ENCODE measurements at regions not wholly inside any gene's neighbourhood (a gene's known extent, or its start where the extent isn't known, plus 50 kb on each side); places are given as distances from the start of the nearest gene placed in this dataset.

DNA sequence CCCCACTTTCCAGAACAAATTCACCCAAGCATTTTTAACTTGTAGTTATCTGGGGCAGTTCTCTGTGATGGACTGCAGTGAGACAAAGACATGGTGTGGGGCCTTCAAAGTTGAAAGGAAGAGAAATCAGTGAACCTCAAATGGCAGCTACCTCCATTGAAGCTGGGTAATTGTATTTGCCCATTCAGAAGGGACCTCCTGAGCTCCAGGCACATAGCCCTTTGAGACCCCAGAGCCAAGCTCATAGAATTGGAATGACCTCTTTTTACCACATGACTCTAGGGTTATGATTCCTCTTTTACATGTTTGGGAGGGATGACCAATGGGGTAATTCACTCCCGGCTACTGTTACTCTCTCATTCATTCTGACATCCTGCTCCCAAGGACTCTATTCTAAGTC is 368.4 kb upstream of the ITGA1 start:
- DNase-seq = no peak

- no peak for DNase-seq
These were observed 360.1 kb upstream of the ITGA1 start for GRCh38 chr5:52427615-52428014.

GRCh38 chr5:52428977-52429489 is 358.7 kb upstream of the ITGA1 start:
- DNase-seq = no peak

- no peak for DNase-seq
These were observed 345.9 kb upstream of the ITGA1 start for GRCh38 chr5:52441768-52442167.

DNA sequence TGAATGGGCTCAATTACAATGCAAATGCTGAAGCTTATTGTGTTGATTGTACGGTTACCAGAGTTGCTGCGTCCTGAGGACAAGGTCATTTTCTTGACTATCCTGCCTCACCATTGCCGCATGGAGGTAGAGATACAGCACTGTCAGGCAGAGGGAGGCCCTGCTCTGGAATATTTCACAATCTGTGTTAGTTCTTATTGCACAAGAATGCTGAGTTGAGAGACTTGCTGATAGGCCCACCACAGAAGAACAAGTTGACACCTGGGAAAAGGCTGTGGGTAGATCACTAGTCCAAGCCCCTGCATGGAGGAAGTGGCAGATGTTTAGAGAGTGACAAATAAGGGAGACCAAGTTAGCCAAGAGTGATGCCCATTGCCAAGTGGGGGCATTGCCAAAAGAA is 344.5 kb upstream of the ITGA1 start:
- no peak for DNase-seq

GRCh38 chr5:52448111-52448510 is 339.6 kb upstream of the ITGA1 start:
- no peak for DNase-seq

- DNase-seq = peak; percentile 29
These were observed 338.2 kb upstream of the ITGA1 start for GRCh38 chr5:52449516-52449915.

DNA sequence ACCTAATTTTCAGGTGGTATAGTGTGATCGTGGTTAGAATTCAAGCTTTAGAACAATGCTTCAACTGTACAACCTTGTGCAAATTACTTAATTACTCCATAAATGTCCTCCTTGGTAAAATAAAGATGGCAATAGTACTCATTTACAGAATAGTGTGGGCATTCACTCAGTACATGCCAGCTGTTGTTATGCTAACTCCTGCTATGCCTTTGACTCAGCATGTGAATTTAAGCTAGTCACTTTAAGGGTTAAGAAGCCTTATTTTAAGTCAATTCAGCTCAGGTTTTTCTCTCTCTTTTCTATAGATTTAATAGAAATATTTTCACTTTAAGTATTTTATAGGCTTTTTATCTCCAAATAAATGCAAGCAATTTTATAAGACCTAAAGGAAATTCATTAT is 335.6 kb upstream of the ITGA1 start:
- peak; percentile 13 for DNase-seq

GRCh38 chr5:52453176-52453575 is 334.5 kb upstream of the ITGA1 start:
- DNase-seq = no peak

GRCh38 chr5:52455920-52456319 is 331.8 kb upstream of the ITGA1 start:
- DNase-seq = no peak

- peak; percentile 29 for DNase-seq
These were observed 329.9 kb upstream of the ITGA1 start for GRCh38 chr5:52457810-52458209.

DNA sequence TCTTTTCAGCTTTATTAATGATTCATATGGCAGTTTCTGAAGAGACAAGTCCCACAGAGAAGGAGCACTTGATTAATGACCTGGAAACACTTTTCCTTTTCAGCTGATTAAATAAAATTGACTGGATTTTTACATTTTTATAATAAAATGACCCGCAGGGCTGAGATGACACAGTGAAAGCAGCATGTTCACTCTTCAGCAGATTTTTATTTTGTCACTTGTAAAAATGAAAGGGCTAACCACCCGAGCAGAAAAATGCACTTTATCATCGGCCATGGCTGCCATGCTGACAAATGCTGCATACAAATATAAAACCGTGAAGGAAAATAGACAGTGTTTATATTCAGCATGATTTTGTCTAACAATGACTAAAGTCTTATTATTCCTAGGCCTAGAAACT is 321.6 kb upstream of the ITGA1 start:
- peak; percentile 29 for DNase-seq

DNA sequence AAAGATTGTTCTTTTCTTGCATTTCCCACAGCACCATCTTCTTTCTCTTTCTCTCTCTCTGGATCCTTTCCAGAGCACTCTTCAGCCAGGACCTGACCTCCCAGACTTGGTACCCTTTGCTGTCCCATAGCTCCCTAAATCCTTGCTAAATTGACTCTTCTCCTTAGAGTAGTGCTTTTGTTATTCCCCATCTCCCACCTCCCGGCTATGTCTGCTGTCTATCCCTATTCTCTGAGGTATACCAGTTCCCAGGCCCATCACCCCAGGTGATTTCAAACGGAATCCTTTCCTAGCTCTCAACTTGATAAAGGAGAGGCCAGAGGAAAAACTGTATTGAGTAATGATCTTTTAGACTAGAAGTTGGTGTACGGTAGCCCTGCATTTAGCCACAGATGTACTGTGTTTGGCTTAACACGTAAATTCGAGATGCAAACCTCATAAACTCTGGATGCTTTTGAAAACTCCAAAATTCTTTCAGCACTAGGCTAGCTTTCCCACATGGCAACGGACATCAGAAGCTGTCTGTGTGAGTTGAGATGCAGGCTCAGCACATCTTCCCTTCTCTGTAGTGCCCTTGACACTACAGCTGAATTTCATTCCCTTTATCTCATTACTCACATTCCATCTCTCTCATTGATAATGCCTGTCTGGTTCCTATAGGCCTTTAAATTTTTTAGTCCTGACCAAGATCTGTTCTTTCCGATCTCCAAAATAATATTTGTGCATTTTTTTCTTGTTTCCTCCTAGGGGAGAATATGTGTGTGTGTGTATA is 320.8 kb upstream of the ITGA1 start:
- no peak for DNase-seq

- DNase-seq = no peak
These were observed 318.7 kb upstream of the ITGA1 start for GRCh38 chr5:52468976-52469375.

GRCh38 chr5:52469420-52469819 is 318.3 kb upstream of the ITGA1 start:
- no peak for DNase-seq

DNA sequence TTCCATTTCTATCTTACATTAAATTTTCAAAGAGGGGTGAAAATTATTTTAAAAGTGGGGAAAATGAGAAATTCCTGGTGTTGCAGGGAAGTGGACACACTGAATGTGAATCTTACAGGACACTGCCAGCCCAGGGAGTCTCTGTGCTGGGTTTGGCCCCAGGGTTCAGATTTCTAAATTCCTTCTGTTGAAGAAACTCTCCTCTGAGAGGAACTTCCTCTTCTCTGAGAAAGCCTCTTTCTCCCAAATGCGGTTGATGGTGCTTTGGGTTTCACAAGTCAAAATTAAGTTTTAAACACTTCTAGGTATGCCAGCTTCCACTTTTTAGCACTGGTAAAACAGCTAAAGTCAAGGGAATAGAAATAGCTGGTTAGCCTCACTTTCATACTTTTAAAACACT is 317.9 kb upstream of the ITGA1 start:
- no peak for DNase-seq

- DNase-seq = no peak
These were observed 311.4 kb upstream of the ITGA1 start for GRCh38 chr5:52476346-52476745.

DNA sequence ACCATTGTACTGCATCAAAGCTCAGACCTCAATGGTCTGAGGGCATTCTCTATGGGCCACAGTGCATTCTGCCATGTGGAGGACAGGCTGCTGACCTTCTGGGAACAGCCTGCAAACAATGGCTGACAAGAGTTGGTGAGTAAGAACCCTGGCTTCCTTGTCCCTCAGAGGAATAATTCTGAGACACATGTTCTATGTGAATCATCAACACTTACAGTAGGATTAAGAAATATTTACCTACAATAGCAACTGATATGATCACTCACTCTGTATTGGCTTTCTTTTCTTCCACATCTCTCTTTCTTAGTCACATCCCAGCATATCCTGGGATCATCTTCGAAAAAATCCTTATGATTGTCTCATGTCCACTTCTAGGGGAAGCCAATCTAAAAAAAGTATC is 306.5 kb upstream of the ITGA1 start:
- DNase-seq = no peak

GRCh38 chr5:52481851-52482250 is 305.9 kb upstream of the ITGA1 start:
- no peak for DNase-seq

DNA sequence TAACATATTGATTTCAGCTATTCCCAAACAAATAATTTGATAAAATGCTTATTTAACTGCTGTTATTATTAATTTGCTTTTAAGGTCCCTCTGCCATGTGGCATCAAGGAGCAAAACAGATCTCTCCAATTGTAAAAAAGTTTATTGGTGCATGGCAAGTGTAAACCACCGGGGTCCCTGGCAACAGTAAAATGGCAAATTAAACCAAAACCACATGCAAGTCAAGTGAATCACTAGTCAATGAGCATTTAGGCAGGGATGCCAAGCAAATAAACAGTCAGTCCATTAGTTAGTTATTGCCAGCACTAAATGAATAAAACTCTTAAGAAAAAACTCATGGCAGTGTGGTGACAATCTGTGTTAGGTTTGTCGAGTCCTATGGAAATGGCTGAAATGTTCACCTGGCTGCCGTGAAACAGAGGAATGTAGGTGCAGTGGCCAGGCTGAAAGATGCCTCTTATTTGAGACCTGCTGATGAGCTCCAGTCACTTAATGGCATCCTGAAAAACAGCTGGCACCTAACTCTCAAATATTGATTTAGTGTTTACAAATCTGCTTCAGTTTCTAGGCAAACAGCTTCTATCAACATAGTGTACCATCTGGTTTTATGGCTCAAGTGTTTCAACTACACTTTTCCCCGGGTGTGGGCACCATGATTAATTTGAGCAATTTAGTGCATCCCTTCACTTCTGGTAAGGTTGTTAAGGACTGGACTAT is 296.5 kb upstream of the ITGA1 start:
- DNase-seq = peak; percentile 99

- DNase-seq = peak; percentile 94
These were observed 295.9 kb upstream of the ITGA1 start for GRCh38 chr5:52491818-52492217.

- peak; percentile 48 for DNase-seq
These were observed 290.5 kb upstream of the ITGA1 start for GRCh38 chr5:52497133-52497693.

GRCh38 chr5:52498607-52499006 is 289.1 kb upstream of the ITGA1 start:
- no peak for DNase-seq

DNA sequence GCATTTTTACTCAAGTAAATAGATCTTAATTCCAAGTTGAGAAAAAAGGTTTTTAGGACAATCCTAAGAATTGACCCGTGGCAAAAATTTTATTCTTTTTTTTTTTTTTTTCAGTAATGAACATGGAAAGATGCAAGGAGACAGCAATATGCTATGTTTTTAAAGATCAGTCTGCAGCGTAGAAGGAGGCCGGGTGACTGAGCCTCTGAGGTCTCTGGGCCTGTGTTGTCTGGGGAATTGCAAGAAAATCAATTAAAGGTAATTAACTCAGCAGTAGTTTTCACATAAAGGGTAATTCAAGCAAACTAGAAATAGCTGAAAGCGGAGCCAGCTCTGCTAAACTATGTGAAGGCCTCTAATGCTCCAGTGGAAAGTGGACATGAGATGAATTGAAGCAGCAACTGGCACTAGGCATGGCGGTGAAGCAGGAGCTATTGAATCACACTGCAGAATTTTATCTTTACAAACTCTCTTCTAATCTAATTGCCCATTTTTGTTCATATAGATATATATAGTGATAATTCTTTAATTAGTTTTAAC is 285.2 kb upstream of the ITGA1 start:
- peak; percentile 98 for DNase-seq
